DND-41 (cell line): ENCODE measurements at regions not wholly inside any gene's neighbourhood (a gene's known extent, or its start where the extent isn't known, plus 50 kb on each side); places are given as distances from the start of the nearest gene placed in this dataset.

ENCODE experiments used
- CTCF ChIP-seq: IDR thresholded peaks from 2 replicates; pipeline ENCODE4 v1.5.1; 2012; ENCODE audit warnings: borderline replicate concordance, low read length, moderate library complexity, mild to moderate bottlenecking; ENCODE audit not compliant: poor library complexity, severe bottlenecking; ENCODE audit errors: extremely low read depth
- EZH2 ChIP-seq: IDR thresholded peaks from 3 replicates; pipeline ENCODE4 v1.6.1; 2012; ENCODE audit warnings: borderline replicate concordance, low read depth, mild to moderate bottlenecking, moderate library complexity, low read length, inconsistent platforms; ENCODE audit not compliant: severe bottlenecking

- TF ChIP-seq CTCF = no peak
- no peak for TF ChIP-seq EZH2
Measured at GRCh38 chr13:64206430-64207225, 2791.0 kb upstream of the PCDH20 start.
